GM12874 (cell line): ENCODE measurements at regions not wholly inside any gene's neighbourhood (a gene's known extent, or its start where the extent isn't known, plus 50 kb on each side); places are given as distances from the start of the nearest gene placed in this dataset.

Source experiments
- CTCF ChIP-seq: IDR thresholded peaks from 2 replicates; pipeline ENCODE4 v1.5.1; 2011; ENCODE audit warnings: low read depth, mild to moderate bottlenecking, control low read depth, low read length, moderate library complexity; ENCODE audit not compliant: insufficient read depth

- TF ChIP-seq CTCF = no peak
These were observed 189.6 kb downstream of the BCOR start for GRCh38 chrX:39907964-39908661.

- TF ChIP-seq CTCF = no peak
These were observed 187.8 kb downstream of the BCOR start for GRCh38 chrX:39909996-39910395.

- TF ChIP-seq CTCF = no peak
These were observed 187.1 kb downstream of the BCOR start for GRCh38 chrX:39910651-39911050.

DNA sequence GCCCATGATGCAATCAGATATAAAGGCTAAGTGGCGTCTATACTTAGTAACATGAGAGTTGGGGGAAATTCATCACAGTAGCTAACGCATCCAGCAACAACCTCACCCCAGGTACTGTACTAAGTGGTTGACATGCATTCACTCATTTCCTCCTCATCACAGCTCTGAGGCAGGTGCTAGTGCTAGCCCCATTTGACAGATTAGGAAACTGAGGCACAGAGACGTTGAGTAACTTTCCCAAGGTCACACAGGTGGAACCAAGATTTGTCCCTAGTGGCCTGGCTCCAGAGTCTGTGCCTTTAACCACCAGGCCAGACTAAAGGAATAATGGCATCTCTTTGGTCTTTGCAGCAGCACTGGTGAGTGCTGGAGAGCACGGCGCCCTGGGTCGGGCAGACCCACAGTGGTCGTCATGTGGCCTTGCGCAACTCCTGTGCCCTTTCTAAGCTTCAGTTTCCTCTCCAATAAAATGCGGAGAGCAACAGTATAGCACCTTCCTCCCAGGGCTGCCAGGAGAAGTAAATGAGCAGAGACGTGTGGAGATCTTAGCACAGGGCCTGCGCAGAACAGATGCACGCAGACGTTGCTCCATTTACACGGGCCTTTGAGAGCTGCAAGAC is 186.4 kb downstream of the BCOR start:
- TF ChIP-seq CTCF = no peak

DNA sequence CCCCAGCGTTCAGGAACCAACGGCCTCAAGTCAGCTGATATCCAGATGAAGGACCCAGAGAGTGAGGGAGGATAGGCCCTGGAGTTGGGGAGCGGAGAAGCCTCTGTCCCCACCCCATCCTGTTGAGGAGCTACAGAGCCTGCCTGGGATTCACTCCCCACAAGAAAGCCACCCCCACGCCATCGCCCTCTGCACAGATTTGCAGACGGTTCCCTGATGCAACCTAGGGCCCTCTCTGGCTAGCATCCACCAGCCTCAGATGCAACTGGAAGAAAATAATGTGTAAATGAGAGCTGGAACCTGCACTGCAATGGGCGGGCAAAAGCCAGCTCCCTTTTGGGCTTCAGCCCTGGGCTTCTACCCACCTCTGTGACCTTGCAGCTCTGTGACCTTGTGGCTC is 185.6 kb downstream of the BCOR start:
- TF ChIP-seq CTCF = no peak

- no peak for TF ChIP-seq CTCF
These were observed 182.7 kb downstream of the BCOR start for GRCh38 chrX:39915081-39915480.

DNA sequence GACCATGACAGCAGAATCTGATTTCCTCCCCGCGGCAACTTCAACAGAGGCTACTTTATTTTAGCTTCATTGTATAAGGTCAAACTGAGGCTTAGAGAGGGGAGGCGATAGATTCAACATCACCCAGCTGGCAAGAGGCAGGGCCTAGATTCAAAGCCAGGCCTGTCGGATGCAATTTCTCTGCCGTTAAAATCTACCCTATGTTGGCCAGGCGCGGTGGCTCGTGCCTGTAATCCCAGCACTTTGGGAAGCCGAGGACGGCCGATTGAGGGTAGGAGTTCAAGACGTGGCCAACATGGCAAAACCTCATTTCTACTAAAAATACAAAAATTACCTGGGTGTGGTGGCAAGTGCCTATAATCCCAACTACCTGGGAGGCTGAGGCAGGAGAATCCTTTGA is 182.2 kb downstream of the BCOR start:
- TF ChIP-seq CTCF = no peak

DNA sequence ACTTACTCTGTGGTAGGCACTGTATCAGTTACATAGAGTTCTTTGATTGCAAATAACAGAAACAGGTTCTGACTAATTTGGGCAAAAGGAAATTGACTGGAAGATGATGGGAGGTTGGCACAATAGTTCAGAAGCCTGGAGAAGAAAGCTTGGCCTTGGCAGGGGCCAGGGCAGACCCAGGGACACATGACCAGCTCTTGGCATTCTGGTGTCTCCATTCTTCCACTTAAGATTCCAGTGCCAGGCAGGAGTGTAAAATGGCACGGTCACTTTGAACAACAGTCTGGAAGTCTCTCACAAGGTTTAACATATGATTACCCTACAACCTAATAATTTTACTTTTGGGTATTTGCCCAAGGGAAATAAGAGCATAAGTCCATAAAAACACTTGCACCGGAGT is 175.9 kb downstream of the BCOR start:
- TF ChIP-seq CTCF = no peak
